Endodermal cell (in vitro differentiated cells): ENCODE measurements at regions not wholly inside any gene's neighbourhood (a gene's known extent, or its start where the extent isn't known, plus 50 kb on each side); places are given as distances from the start of the nearest gene placed in this dataset.

ENCODE experiments used
- DNase-seq: peaks from one replicate; pipeline ENCODE4 v3.0.0-alpha.2; 2017
- H3K27ac ChIP-seq: 2 replicates; pipeline ENCODE4 v1.5.1; 2013; ENCODE audit warnings: mild to moderate bottlenecking, low read depth, low read length, moderate library complexity
- H3K27me3 ChIP-seq: 2 replicates; pipeline ENCODE4 v1.6.1; 2013; ENCODE audit warnings: mild to moderate bottlenecking, low read length, moderate library complexity; ENCODE audit not compliant: insufficient read depth, control insufficient read depth, poor library complexity, severe bottlenecking
- H3K36me3 ChIP-seq: 2 replicates; pipeline ENCODE4 v1.7.0; 2013; ENCODE audit warnings: mild to moderate bottlenecking, low read length, moderate library complexity; ENCODE audit not compliant: control insufficient read depth, insufficient read depth
- H3K4me1 ChIP-seq: one replicate; pipeline ENCODE4 v1.7.0; 2013; ENCODE audit warnings: low read length; ENCODE audit not compliant: control insufficient read depth, insufficient read depth
- H3K4me3 ChIP-seq: 2 replicates; pipeline ENCODE4 v1.5.1; 2013; ENCODE audit warnings: mild to moderate bottlenecking, low read length, moderate library complexity
- H3K9ac ChIP-seq: 2 replicates; pipeline ENCODE4 v1.6.1; 2013; ENCODE audit warnings: mild to moderate bottlenecking, low read length, moderate library complexity; ENCODE audit not compliant: poor library complexity, severe bottlenecking; ENCODE audit errors: extremely low read depth
- H3K9me3 ChIP-seq: 2 replicates; pipeline ENCODE4 v1.6.1; 2013; ENCODE audit warnings: mild to moderate bottlenecking, low read length, moderate library complexity; ENCODE audit not compliant: control insufficient read depth
- H3K27ac Mint-ChIP-seq: 2 replicates; pipeline ENCODE4 v1.8.0; 2020; ENCODE audit warnings: mixed read lengths
- H3K27me3 Mint-ChIP-seq: 2 replicates; pipeline ENCODE4 v1.8.0; 2021; ENCODE audit warnings: mild to moderate bottlenecking, mixed read lengths; ENCODE audit not compliant: insufficient read depth
- H3K36me3 Mint-ChIP-seq: 2 replicates; pipeline ENCODE4 v1.8.0; 2020; ENCODE audit warnings: low read depth, mixed read lengths
- H3K4me1 Mint-ChIP-seq: 2 replicates; pipeline ENCODE4 v1.8.0; 2020; ENCODE audit warnings: mixed read lengths
- H3K4me3 Mint-ChIP-seq: 2 replicates; pipeline ENCODE4 v1.8.0; 2020; ENCODE audit warnings: mild to moderate bottlenecking, moderate library complexity, mixed read lengths
- H3K9me3 Mint-ChIP-seq: 2 replicates; pipeline ENCODE4 v1.8.0; 2020; ENCODE audit warnings: mild to moderate bottlenecking, mixed read lengths
- WGBS, 2 experiments: methylation state at CpG; one replicate each; pipeline versions ENCODE4 v1.1.5 to v1.1.7; 2013; ENCODE audit warnings: missing lambda C conversion rate in 2 of 2, mixed read lengths in 1 of 2; ENCODE audit not compliant: insufficient coverage in 1 of 2, insufficient read length in 1 of 2; 5-methylcytosine and 5-hydroxymethylcytosine counted together
- TF ChIP-seq, protein P1 (sequence below): fragments of 200-600 bp; sonication (generic); conservative IDR thresholded peaks from 2 replicates; pipeline ENCODE4 v1.5.0; 2021; ENCODE audit warnings: antibody characterized with exemption, mild to moderate bottlenecking

DNA sequence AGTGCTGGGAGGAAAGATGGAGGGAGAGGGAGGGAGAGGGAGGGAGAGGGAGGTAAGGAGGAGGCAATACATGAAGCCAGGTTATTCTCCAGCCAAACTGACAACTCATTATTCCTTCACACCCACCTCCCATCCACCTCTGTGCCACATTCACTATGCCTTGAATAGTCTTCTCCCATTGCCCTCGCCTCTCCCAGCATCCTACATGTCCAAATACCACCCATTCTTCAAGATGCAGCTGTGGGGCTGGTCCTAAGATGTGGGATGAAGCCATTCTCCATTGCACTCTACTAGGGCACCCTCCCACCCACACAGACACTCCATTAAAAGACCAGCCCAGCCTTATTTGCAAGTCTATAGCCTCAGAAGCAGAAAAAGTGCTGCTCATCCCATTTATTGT is 165.8 kb downstream of the RRAGC start:
- Mint-ChIP-seq H3K4me1 (no peaks in the 10 kb centered on the region), H3K27ac (no peak overlapping the region), H3K27me3 (peaks cover 30% of the 10 kb centered on the region), H3K4me3 (no peak overlapping the region), H3K9me3 (peaks cover 3% of the 10 kb centered on the region), H3K36me3 (no peaks in the 10 kb centered on the region)
- H3K36me3 ChIP-seq, result no peaks in the 10 kb centered on the region
- H3K4me3 ChIP-seq, result no peak overlapping the region
- H3K4me1 ChIP-seq, result no peaks in the 10 kb centered on the region
- DNase-seq, result no peak
- no peak overlapping the region for H3K27ac ChIP-seq
- H3K27me3 ChIP-seq, result peaks cover 12% of the 10 kb centered on the region
- TF ChIP-seq, protein P1, sequence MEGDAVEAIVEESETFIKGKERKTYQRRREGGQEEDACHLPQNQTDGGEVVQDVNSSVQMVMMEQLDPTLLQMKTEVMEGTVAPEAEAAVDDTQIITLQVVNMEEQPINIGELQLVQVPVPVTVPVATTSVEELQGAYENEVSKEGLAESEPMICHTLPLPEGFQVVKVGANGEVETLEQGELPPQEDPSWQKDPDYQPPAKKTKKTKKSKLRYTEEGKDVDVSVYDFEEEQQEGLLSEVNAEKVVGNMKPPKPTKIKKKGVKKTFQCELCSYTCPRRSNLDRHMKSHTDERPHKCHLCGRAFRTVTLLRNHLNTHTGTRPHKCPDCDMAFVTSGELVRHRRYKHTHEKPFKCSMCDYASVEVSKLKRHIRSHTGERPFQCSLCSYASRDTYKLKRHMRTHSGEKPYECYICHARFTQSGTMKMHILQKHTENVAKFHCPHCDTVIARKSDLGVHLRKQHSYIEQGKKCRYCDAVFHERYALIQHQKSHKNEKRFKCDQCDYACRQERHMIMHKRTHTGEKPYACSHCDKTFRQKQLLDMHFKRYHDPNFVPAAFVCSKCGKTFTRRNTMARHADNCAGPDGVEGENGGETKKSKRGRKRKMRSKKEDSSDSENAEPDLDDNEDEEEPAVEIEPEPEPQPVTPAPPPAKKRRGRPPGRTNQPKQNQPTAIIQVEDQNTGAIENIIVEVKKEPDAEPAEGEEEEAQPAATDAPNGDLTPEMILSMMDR, result no peak
- no peaks in the 10 kb centered on the region for H3K9me3 ChIP-seq
- 77% methylated on average over 1 of the region's 1 CpG; no CpG with 5 or more reads in 1 of the 2 experiments for WGBS, 2 experiments
- H3K9ac ChIP-seq, result no peak overlapping the region

GRCh38 chr1:38693031-38693430 is 166.5 kb downstream of the RRAGC start:
- Histone ChIP-seq H3K36me3 (no peaks in the 10 kb centered on the region), H3K27ac (no peak overlapping the region), H3K4me3 (no peak overlapping the region), H3K27me3 (peaks cover 12% of the 10 kb centered on the region), H3K9ac (no peak overlapping the region), H3K9me3 (no peaks in the 10 kb centered on the region), H3K4me1 (no peaks in the 10 kb centered on the region)
- H3K9me3 Mint-ChIP-seq, result peaks cover 3% of the 10 kb centered on the region
- H3K27ac Mint-ChIP-seq, result no peak overlapping the region
- H3K36me3 Mint-ChIP-seq, result no peaks in the 10 kb centered on the region
- peaks cover 28% of the 10 kb centered on the region for H3K27me3 Mint-ChIP-seq
- TF ChIP-seq, protein P1, result no peak
- no peak for DNase-seq
- 83 to 100% methylated on average over 2 to 3 of the region's 3 CpGs for WGBS, 2 experiments
- H3K4me1 Mint-ChIP-seq, result no peaks in the 10 kb centered on the region
- H3K4me3 Mint-ChIP-seq, result no peak overlapping the region

- Mint-ChIP-seq H3K4me3 (no peak overlapping the region), H3K27me3 (peaks cover 24% of the 10 kb centered on the region), H3K9me3 (peaks cover 3% of the 10 kb centered on the region), H3K4me1 (no peaks in the 10 kb centered on the region), H3K27ac (no peak overlapping the region), H3K36me3 (no peaks in the 10 kb centered on the region)
- H3K27ac ChIP-seq, result no peak overlapping the region
- H3K9ac ChIP-seq, result no peak overlapping the region
- no peaks in the 10 kb centered on the region for H3K9me3 ChIP-seq
- WGBS, 2 experiments, result 81 to 86% methylated on average over 3 of the region's 4 CpGs
- no peaks in the 10 kb centered on the region for H3K36me3 ChIP-seq
- peaks cover 12% of the 10 kb centered on the region for H3K27me3 ChIP-seq
- no peak overlapping the region for H3K4me3 ChIP-seq
- H3K4me1 ChIP-seq, result no peaks in the 10 kb centered on the region
- TF ChIP-seq, protein P1, result no peak
- no peak for DNase-seq
These were observed 168.7 kb downstream of the RRAGC start for GRCh38 chr1:38690790-38691449.
